Parathyroid adenoma (tissue), 2 donors: ENCODE measurements at regions not wholly inside any gene's neighbourhood (a gene's known extent, or its start where the extent isn't known, plus 50 kb on each side); places are given as distances from the start of the nearest gene placed in this dataset.

Experiments
- H2AFZ ChIP-seq: fragments of 300-600 bp; sonication (generic); one replicate; pipeline ENCODE4 v1.7.0; 2017; ENCODE audit warnings: antibody characterized with exemption, mild to moderate bottlenecking
- H3K27ac ChIP-seq: fragments of 300-600 bp; sonication (generic); one replicate; pipeline ENCODE4 v1.7.0; 2017
- H3K27me3 ChIP-seq: fragments of 300-600 bp; sonication (generic); one replicate; pipeline ENCODE4 v1.7.0; 2017; ENCODE audit warnings: low read length; ENCODE audit not compliant: control insufficient read depth, insufficient read depth
- H3K36me3 ChIP-seq: fragments of 300-600 bp; sonication (generic); one replicate; pipeline ENCODE4 v1.7.0; 2017; ENCODE audit warnings: low read length; ENCODE audit not compliant: control insufficient read depth, insufficient read depth
- H3K4me1 ChIP-seq: fragments of 300-600 bp; sonication (generic); one replicate; pipeline ENCODE4 v1.7.0; 2017; ENCODE audit warnings: control low read depth
- H3K4me2 ChIP-seq: fragments of 300-600 bp; sonication (generic); one replicate; pipeline ENCODE4 v1.7.0; 2017; ENCODE audit warnings: low read length
- H3K4me3 ChIP-seq: fragments of 300-600 bp; sonication (generic); one replicate; pipeline ENCODE4 v1.7.0; 2017; ENCODE audit warnings: low read depth, low read length
- H3K79me2 ChIP-seq: fragments of 300-600 bp; sonication (generic); one replicate; pipeline ENCODE4 v1.7.0; 2017; ENCODE audit warnings: control low read depth
- H3K9ac ChIP-seq: fragments of 300-600 bp; sonication (generic); one replicate; pipeline ENCODE4 v1.7.0; 2017; ENCODE audit warnings: mild to moderate bottlenecking
- H3K9me3 ChIP-seq: fragments of 300-600 bp; sonication (generic); one replicate; pipeline ENCODE4 v1.7.0; 2017; ENCODE audit warnings: low read length; ENCODE audit not compliant: control insufficient read depth
- CTCF ChIP-seq: fragments of 300-600 bp; sonication (generic); IDR thresholded peaks from one replicate; pipeline ENCODE4 v1.7.0; 2017; ENCODE audit warnings: antibody characterized with exemption, mild to moderate bottlenecking
- donor health status: primary hyperparathyroidism.

DNA sequence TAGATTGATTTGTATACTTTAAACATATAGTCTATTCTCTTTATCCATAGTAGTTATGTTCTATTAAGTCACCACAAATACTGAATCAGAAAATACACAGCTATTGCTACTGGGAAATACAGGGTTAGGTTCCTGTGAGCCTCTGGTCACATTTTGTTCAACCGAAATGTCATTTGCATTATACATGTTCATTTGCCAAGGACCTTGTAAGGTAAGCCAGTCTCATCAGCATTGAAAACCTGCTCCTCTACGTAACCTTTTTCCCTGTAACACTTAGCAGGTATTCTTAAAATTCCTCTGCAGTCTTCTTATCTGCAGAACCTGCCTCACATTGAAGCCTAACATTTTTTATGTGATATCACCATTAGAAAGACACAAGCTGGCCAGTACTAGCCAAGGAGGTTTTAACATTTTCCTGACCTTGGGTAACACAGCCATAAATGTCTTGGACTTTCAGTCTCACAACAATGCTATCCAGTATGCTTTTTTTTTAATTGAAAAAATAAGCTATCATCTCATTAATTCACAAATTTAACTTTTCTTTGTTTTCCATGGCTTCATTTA, 765.7 kb upstream of the IGFBP7 start:
- Histone ChIP-seq H3K9me3 (no peaks in the 10 kb centered on the region), H3K27ac (no peak overlapping the region), H3K36me3 (no peaks in the 10 kb centered on the region)

GRCh38 chr4:57866468-57867171, 756.4 kb upstream of the IGFBP7 start:
- H3K9ac ChIP-seq: no peak overlapping the region
- no peaks in the 10 kb centered on the region for H3K9me3 ChIP-seq
- no peak overlapping the region for H3K4me3 ChIP-seq
- H2AFZ ChIP-seq: no peak overlapping the region
- H3K27ac ChIP-seq: no peak overlapping the region
- H3K4me2 ChIP-seq: no peak overlapping the region
- H3K36me3 ChIP-seq: no peaks in the 10 kb centered on the region
- no peak for TF ChIP-seq CTCF
- H3K4me1 ChIP-seq: no peaks in the 10 kb centered on the region
- H3K79me2 ChIP-seq: no peaks in the 10 kb centered on the region
- H3K27me3 ChIP-seq: no peaks in the 10 kb centered on the region

More for the DNA sequence above, 765.7 kb upstream of the IGFBP7 start:
- Histone ChIP-seq H3K4me1 (no peaks in the 10 kb centered on the region), H3K27me3 (no peaks in the 10 kb centered on the region), H3K4me3 (no peak overlapping the region), H2AFZ (no peak overlapping the region), H3K79me2 (no peaks in the 10 kb centered on the region), H3K9ac (no peak overlapping the region), H3K4me2 (no peak overlapping the region)
- TF ChIP-seq CTCF: no peak

GRCh38 chr4:57865264-57865663, 755.1 kb upstream of the IGFBP7 start:
- Histone ChIP-seq H3K27me3 (no peaks in the 10 kb centered on the region), H3K4me1 (no peaks in the 10 kb centered on the region), H3K4me2 (no peak overlapping the region), H3K4me3 (no peak overlapping the region), H3K27ac (no peak overlapping the region), H3K36me3 (no peaks in the 10 kb centered on the region), H3K79me2 (no peaks in the 10 kb centered on the region), H3K9ac (no peak overlapping the region), H2AFZ (no peak overlapping the region), H3K9me3 (no peaks in the 10 kb centered on the region)
- TF ChIP-seq CTCF: no peak

DNA sequence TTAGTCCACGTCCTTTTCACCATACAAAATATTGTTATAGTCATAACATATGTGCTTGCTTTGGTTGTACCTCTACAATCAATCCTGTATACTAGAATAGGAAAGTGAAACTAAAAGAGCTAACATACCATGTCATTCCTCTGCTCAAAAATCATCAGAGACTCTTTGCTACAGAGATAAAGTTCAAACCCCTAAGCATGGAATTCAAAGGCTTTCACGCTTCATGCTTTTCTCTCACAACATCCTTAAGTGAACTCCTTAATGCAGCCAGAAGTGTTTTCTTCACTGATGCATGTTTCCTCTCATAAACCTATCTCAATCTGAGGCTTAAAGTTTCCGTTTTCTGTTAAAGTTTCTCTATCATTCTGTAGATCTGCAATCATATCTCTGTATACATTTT, 744.6 kb upstream of the IGFBP7 start:
- no peak for TF ChIP-seq CTCF
- H2AFZ ChIP-seq: no peak overlapping the region
- peak overlapping the region; percentile 19 for H3K4me3 ChIP-seq
- no peaks in the 10 kb centered on the region for H3K27me3 ChIP-seq
- H3K36me3 ChIP-seq: no peaks in the 10 kb centered on the region
- no peaks in the 10 kb centered on the region for H3K79me2 ChIP-seq
- H3K9ac ChIP-seq: no peak overlapping the region
- no peak overlapping the region for H3K27ac ChIP-seq
- no peaks in the 10 kb centered on the region for H3K9me3 ChIP-seq
- no peaks in the 10 kb centered on the region for H3K4me1 ChIP-seq
- peak overlapping the region; percentile 38 for H3K4me2 ChIP-seq

DNA sequence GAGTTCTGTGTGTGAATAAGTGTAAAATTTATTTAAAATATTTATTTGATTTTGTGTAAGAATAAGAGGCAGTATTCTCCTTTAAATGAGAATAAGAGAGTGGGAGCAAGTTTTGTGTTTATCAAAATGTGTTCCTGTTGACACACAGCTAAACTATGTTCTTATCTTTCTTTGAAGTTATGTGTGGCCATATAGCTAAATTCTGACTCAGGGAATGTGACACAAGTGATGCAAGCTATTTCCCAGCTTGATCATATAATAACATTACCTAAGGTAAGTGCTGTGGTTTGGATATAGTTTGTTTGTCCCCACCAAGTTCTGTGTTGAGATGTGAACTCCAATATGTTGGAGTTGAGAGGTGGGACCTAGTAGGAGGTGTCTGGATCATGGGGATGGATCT, 740.0 kb upstream of the IGFBP7 start:
- Histone ChIP-seq H3K27ac (no peak overlapping the region), H3K4me1 (no peaks in the 10 kb centered on the region), H3K36me3 (no peaks in the 10 kb centered on the region), H3K4me2 (no peak overlapping the region), H3K27me3 (no peaks in the 10 kb centered on the region), H3K9me3 (no peaks in the 10 kb centered on the region), H3K4me3 (no peak overlapping the region), H2AFZ (no peak overlapping the region), H3K9ac (no peak overlapping the region), H3K79me2 (no peaks in the 10 kb centered on the region)
- TF ChIP-seq CTCF: no peak
